Stimulated activated CD4-positive, alpha-beta T cell treated with anti-CD3 and anti-CD28 coated beads, Interleukin-1b, Interleukin-23, amount 100 ng/mL, for 48 hours (primary cell): ENCODE measurements at regions not wholly inside any gene's neighbourhood (a gene's known extent, or its start where the extent isn't known, plus 50 kb on each side); places are given as distances from the start of the nearest gene placed in this dataset.

Experiments used
- DNase-seq: peaks from one replicate; pipeline ENCODE4 v3.0.0-alpha.2; 2020

GRCh38 chr16:48919791-48920190 is 309.8 kb upstream of the N4BP1 start:
- DNase-seq: no peak

GRCh38 chr16:48918520-48919258 is 308.7 kb upstream of the N4BP1 start:
- DNase-seq: no peak

DNA sequence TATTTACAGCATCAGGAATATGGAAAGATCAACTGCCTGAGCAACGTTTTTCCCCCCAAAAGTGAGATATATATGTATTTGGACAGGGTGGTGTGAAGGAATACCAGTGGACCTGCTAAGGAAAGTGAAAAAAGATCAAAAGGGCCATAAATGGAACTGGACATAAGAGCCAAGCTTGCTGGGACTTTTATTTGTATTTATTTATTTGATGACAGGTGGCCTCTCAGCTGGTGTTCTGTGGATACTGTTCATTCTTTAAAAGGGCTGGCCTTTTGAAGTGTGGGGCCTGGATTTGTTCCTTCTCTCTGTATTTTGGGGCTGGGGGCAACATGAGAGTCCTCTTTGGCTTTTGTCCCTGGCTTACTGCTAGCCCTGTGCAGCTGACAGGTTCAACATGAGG is 306.6 kb upstream of the N4BP1 start:
- no peak for DNase-seq

- no peak for DNase-seq
Observed at GRCh38 chr16:48914070-48914469, 304.1 kb upstream of the N4BP1 start.

GRCh38 chr16:48913384-48913783 is 303.4 kb upstream of the N4BP1 start:
- no peak for DNase-seq

DNA sequence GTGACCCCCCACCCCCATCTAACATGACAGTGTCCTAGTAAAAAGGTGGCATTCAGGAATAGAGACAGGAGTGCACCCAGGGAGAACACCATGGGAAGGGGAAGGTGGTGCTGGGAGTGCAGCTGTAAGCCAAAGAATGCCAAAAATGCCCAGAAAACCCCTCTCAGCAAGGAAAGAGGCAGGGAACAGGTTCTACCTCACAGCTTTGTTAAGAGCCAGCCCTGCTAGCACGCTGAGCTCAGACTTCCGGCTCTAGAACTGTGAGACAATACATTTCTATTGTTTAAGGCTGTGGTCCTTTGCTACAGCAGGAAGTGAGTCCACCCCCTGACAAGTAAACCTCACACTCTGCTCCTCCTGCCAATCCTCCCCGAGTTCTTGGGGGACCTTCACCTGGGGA is 302.4 kb upstream of the N4BP1 start:
- DNase-seq: no peak

GRCh38 chr16:48911700-48912099 is 301.7 kb upstream of the N4BP1 start:
- DNase-seq: no peak

DNA sequence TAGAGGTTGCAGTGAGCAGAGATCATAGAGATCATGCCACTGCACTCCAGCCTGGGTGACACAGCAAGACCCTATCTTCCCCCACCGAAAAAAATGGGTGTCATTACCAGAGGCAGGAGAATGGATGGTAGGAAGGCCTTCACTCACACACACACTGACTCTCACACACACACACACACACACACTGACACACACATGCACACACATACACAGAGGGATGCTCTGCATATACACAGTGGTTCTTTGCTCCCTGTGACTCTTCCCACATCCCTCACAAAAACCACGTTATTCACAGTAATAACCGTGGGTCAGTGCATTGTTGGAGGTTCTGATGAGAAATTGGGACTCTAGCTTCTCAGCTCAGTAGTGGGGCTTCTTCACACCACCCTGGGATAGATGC is 300.2 kb upstream of the N4BP1 start:
- no peak for DNase-seq

DNA sequence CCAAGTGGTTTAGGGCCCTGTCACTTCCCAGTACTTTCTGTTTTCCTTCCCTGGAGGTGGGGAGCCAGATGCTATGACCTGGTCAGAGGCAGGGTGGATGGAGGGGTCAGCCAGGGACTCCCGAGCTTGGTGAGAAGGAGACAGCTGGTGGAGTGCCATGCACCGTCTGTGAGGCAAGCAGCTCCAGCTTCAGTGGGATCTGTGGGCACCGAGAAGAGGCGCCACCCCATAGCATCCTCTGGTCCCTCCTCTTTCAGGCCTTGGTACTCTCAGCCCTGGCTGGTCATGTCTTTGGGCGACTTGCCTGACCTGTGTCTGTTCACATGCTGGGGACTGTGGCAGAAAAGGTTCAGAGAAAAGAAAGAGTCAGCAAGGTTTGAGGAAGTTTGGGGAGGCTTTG is 299.3 kb upstream of the N4BP1 start:
- DNase-seq: no peak

GRCh38 chr16:48907906-48908634 is 298.1 kb upstream of the N4BP1 start:
- no peak for DNase-seq

GRCh38 chr16:48905632-48906505 is 295.9 kb upstream of the N4BP1 start:
- no peak for DNase-seq

- no peak for DNase-seq
Observed at GRCh38 chr16:48904333-48904732, 294.4 kb upstream of the N4BP1 start.

- no peak for DNase-seq
Observed at GRCh38 chr16:48903039-48903438, 293.1 kb upstream of the N4BP1 start.

- no peak for DNase-seq
Observed at GRCh38 chr16:48901712-48902374, 291.9 kb upstream of the N4BP1 start.

- no peak for DNase-seq
Observed at GRCh38 chr16:48899500-48899899, 289.5 kb upstream of the N4BP1 start.

DNA sequence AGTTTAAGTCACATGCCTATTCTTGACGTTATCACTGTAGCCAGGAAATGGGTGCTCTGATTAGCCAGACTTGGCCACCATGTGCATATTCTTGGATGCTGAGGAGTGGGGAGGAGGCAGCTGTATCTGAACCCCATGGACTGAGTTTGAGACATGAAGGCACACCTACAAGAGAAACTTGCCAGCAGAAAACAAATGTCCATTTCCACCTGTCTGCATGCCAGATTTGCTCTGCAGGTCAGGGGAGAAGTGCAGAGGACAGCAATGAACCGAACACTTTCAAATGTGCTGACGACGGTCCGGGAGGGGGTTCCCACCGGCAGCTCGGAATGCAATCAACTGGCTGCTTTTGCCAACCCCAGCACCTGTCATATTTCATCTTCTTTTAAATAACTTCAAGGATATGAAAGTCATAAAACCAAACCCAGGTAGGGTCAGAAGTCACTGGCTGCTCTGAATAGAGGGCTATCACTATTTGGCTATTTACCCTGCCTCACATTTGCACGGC is 287.8 kb upstream of the N4BP1 start:
- DNase-seq: no peak

- DNase-seq: no peak
Observed at GRCh38 chr16:48895142-48895541, 285.2 kb upstream of the N4BP1 start.

DNA sequence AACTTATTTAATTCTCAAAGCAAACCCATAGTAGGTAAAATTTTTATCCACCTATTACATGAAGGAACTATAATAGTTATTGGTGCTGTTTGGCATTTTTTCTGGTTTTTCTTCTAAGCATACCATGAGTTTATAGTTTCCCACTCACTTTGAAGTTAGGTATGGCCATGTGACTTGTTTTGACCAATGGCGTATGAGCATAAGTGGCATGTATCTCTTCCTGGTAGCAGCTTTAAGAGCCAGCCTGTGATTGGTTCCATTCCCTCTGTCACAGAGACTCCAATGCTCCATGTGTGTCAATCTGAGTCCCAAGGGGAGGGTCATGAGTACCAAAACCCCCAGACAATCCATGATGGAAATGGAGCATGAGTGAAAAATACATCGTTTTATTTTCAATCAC is 282.9 kb upstream of the N4BP1 start:
- DNase-seq: no peak

- no peak for DNase-seq
Observed at GRCh38 chr16:48887646-48888210, 277.7 kb upstream of the N4BP1 start.

- no peak for DNase-seq
Observed at GRCh38 chr16:48885471-48885870, 275.5 kb upstream of the N4BP1 start.

GRCh38 chr16:48881272-48881671 is 271.3 kb upstream of the N4BP1 start:
- DNase-seq: no peak
